HEK293 (cell line): ENCODE measurements at regions not wholly inside any gene's neighbourhood (a gene's known extent, or its start where the extent isn't known, plus 50 kb on each side); places are given as distances from the start of the nearest gene placed in this dataset.

Experiments
- CTCF ChIA-PET: fragments of 350-600 bp; formaldehyde crosslinking; extraction: SDS; loops from one replicate; lab custom pipeline; 2021; ENCODE audit warnings: antibody characterized with exemption; lab: Yijun Ruan, JAX
- POLR2A ChIA-PET: fragments of 300-600 bp; formaldehyde crosslinking; extraction: SDS; loops from one replicate; lab custom pipeline; 2020; ENCODE audit warnings: antibody characterized with exemption, inconsistent platforms; lab: Yijun Ruan, JAX
- H3K27ac ChIP-seq: fragments of 200-500 bp; sonication (Bioruptor generic); 2 replicates; pipeline ENCODE4 v1.5.1; 2014; ENCODE audit warnings: low read depth, low read length, control low read depth, inconsistent platforms; ENCODE audit errors: extremely low read depth
- H3K36me3 ChIP-seq, 2 experiments: fragments of 200-500 bp in 1 of 2; sonication (Bioruptor generic) in 1 of 2; 1 replicate in 1 of 2; 2 replicates in 1 of 2; pipeline ENCODE4 v1.5.1; 2014 to 2017; ENCODE audit warnings: inconsistent platforms in 2 of 2, low read length in 2 of 2; ENCODE audit not compliant: control insufficient read depth in 2 of 2, insufficient read depth in 1 of 2
- H3K4me1 ChIP-seq: fragments of 200-500 bp; sonication (Bioruptor generic); 2 replicates; pipeline ENCODE4 v1.5.1; 2014; ENCODE audit warnings: mild to moderate bottlenecking, low read length, inconsistent platforms; ENCODE audit not compliant: control insufficient read depth, insufficient read depth
- H3K4me3 ChIP-seq: 2 replicates; pipeline ENCODE4 v1.5.1; 2011; ENCODE audit warnings: low read depth, mild to moderate bottlenecking, control low read depth, low read length, moderate library complexity
- H3K9me3 ChIP-seq: fragments of 200-500 bp; sonication (Bioruptor generic); 2 replicates; pipeline ENCODE4 v1.5.1; 2014; ENCODE audit warnings: low read depth, low read length, inconsistent platforms; ENCODE audit not compliant: control insufficient read depth, insufficient read depth
- GLI4 ChIP-seq: fragments of 450-650 bp; formaldehyde crosslinking; IDR thresholded peaks from 2 replicates; pipeline ENCODE4 v1.5.1; 2016; ENCODE audit warnings: missing biosample characterization, missing genetic modification characterization
- MYNN ChIP-seq: fragments of 450-650 bp; formaldehyde crosslinking; IDR thresholded peaks from 2 replicates; pipeline ENCODE4 v1.5.1; 2016; ENCODE audit warnings: missing biosample characterization, missing genetic modification characterization, borderline replicate concordance
- PATZ1 ChIP-seq: fragments of 450-650 bp; formaldehyde crosslinking; IDR thresholded peaks from 2 replicates; pipeline ENCODE4 v1.5.1; 2016; ENCODE audit warnings: missing biosample characterization, missing genetic modification characterization
- RBAK ChIP-seq: fragments of 450-650 bp; formaldehyde crosslinking; IDR thresholded peaks from 2 replicates; pipeline ENCODE4 v1.5.1; 2016; ENCODE audit warnings: missing biosample characterization, missing genetic modification characterization
- YY1 ChIP-seq: fragments of 450-650 bp; formaldehyde crosslinking; IDR thresholded peaks from 2 replicates; pipeline ENCODE4 v1.5.1; 2018; ENCODE audit warnings: missing biosample characterization, missing genetic modification characterization
- ZBTB20 ChIP-seq: fragments of 450-650 bp; formaldehyde crosslinking; IDR thresholded peaks from 2 replicates; pipeline ENCODE4 v1.5.1; 2016; ENCODE audit warnings: missing biosample characterization, missing genetic modification characterization
- ZBTB44 ChIP-seq: fragments of 450-650 bp; IDR thresholded peaks from 2 replicates; pipeline ENCODE4 v1.5.1; 2018; ENCODE audit warnings: missing biosample characterization, mild to moderate bottlenecking, missing genetic modification characterization
- ZBTB48 ChIP-seq: fragments of 450-650 bp; formaldehyde crosslinking; IDR thresholded peaks from 2 replicates; pipeline ENCODE4 v1.5.1; 2016; ENCODE audit warnings: missing biosample characterization, missing genetic modification characterization
- ZFP37 ChIP-seq: fragments of 450-650 bp; formaldehyde crosslinking; IDR thresholded peaks from 2 replicates; pipeline ENCODE4 v1.5.1; 2016; ENCODE audit warnings: missing biosample characterization, missing genetic modification characterization
- ZNF10 ChIP-seq: fragments of 450-650 bp; formaldehyde crosslinking; IDR thresholded peaks from 2 replicates; pipeline ENCODE4 v1.5.1; 2017; ENCODE audit warnings: missing biosample characterization, missing genetic modification characterization
- ZNF18 ChIP-seq: fragments of 450-650 bp; formaldehyde crosslinking; IDR thresholded peaks from 2 replicates; pipeline ENCODE4 v1.5.1; 2016; ENCODE audit warnings: missing biosample characterization, missing genetic modification characterization
- ZNF280D ChIP-seq: fragments of 450-650 bp; formaldehyde crosslinking; IDR thresholded peaks from 2 replicates; pipeline ENCODE4 v1.5.1; 2016; ENCODE audit warnings: missing biosample characterization, missing genetic modification characterization
- ZNF311 ChIP-seq: fragments of 450-650 bp; formaldehyde crosslinking; IDR thresholded peaks from 2 replicates; pipeline ENCODE4 v1.5.1; 2017; ENCODE audit warnings: missing biosample characterization, missing genetic modification characterization, borderline replicate concordance
- ZNF513 ChIP-seq: fragments of 450-650 bp; IDR thresholded peaks from 2 replicates; pipeline ENCODE4 v1.5.1; 2018; ENCODE audit warnings: missing biosample characterization, missing genetic modification characterization
- ZNF514 ChIP-seq: fragments of 450-650 bp; formaldehyde crosslinking; IDR thresholded peaks from 2 replicates; pipeline ENCODE4 v1.5.1; 2016; ENCODE audit warnings: missing biosample characterization, missing genetic modification characterization
- ZNF530 ChIP-seq: fragments of 450-650 bp; formaldehyde crosslinking; IDR thresholded peaks from 2 replicates; pipeline ENCODE4 v1.5.1; 2016; ENCODE audit warnings: low read depth, missing biosample characterization, missing genetic modification characterization
- ZNF560 ChIP-seq: fragments of 450-650 bp; formaldehyde crosslinking; IDR thresholded peaks from 2 replicates; pipeline ENCODE4 v1.5.1; 2017; ENCODE audit warnings: missing biosample characterization, missing genetic modification characterization, borderline replicate concordance
- ZNF623 ChIP-seq: fragments of 450-650 bp; formaldehyde crosslinking; IDR thresholded peaks from 2 replicates; pipeline ENCODE4 v1.5.1; 2016; ENCODE audit warnings: missing biosample characterization, missing genetic modification characterization
- ZNF626 ChIP-seq: fragments of 450-650 bp; sonication (Bioruptor Pico); formaldehyde crosslinking; IDR thresholded peaks from 2 replicates; pipeline ENCODE4 v1.5.1; 2018; ENCODE audit warnings: missing biosample characterization, missing genetic modification characterization, inconsistent platforms
- ZNF664 ChIP-seq: fragments of 450-650 bp; formaldehyde crosslinking; IDR thresholded peaks from 2 replicates; pipeline ENCODE4 v1.5.1; 2016; ENCODE audit warnings: missing biosample characterization, missing genetic modification characterization
- ZNF707 ChIP-seq: fragments of 450-650 bp; formaldehyde crosslinking; IDR thresholded peaks from 2 replicates; pipeline ENCODE4 v1.5.1; 2016; ENCODE audit warnings: missing biosample characterization, missing genetic modification characterization
- ZNF76 ChIP-seq: fragments of 450-650 bp; formaldehyde crosslinking; IDR thresholded peaks from 2 replicates; pipeline ENCODE4; 2016; ENCODE audit warnings: low read depth, missing biosample characterization, missing genetic modification characterization, borderline replicate concordance

GRCh38 chr2:74036010-74036409, 51.3 kb downstream of the TET3 start:
- no peak overlapping the region for H3K27ac ChIP-seq
- TF ChIP-seq ZNF560 (no peak), ZNF623 (no peak), GLI4 (no peak), ZBTB48 (tag by site-specific recombination) (no peak), ZNF626 (tag by site-specific recombination) (no peak), ZNF76 (tag by site-specific recombination) (no peak), ZNF513 (tag by site-specific recombination) (no peak), ZNF280D (tag by site-specific recombination) (no peak), ZBTB20 (tag by site-specific recombination) (no peak), ZNF707 (tag by site-specific recombination) (no peak), ZNF514 (tag by site-specific recombination) (no peak), ZBTB44 (no peak), PATZ1 (no peak), ZNF10 (tag by site-specific recombination) (no peak)
- TF ChIP-seq, all 188 proteins: peak for 0
- H3K9me3 ChIP-seq: no peaks in the 10 kb centered on the region
- peaks cover 9% of the 10 kb centered on the region; the same call in 1 of the 2 replicates for H3K4me1 ChIP-seq
- POLR2A ChIA-PET: no interaction called here
- CTCF ChIA-PET: interaction anchor here (0.6 to 0.7 kb wide), 3 partner anchors 9 to 288 kb away, joined by 3 read pairs; no protein-coding TSS in a partner anchor
- no peak overlapping the region for H3K4me3 ChIP-seq
- no peaks in the 10 kb centered on the region for H3K36me3 ChIP-seq

GRCh38 chr2:74036450-74037195, 51.9 kb downstream of the TET3 start:
- Histone ChIP-seq H3K36me3 (no peaks in the 10 kb centered on the region), H3K4me3 (no peak overlapping the region), H3K9me3 (no peaks in the 10 kb centered on the region), H3K4me1 (peaks cover 9% of the 10 kb centered on the region; the same call in 1 of the 2 replicates), H3K27ac (no peak overlapping the region)
- CTCF ChIA-PET: interaction anchor here (0.6 to 0.7 kb wide), 2 partner anchors 257 to 287 kb away, joined by 3 read pairs; no protein-coding TSS in a partner anchor
- POLR2A ChIA-PET: no interaction called here
- TF ChIP-seq ZNF311 (tag by site-specific recombination) (no peak), MYNN (no peak), ZNF530 (tag by site-specific recombination) (no peak), ZNF664 (tag by site-specific recombination) (peak; percentile 78), ZNF18 (tag by site-specific recombination) (no peak), ZNF626 (tag by site-specific recombination) (no peak), RBAK (tag by site-specific recombination) (no peak), ZFP37 (tag by site-specific recombination) (no peak), YY1 (0 out of 2 replicates have a peak, but pooled peaks have one; percentile 27)
